ENCODE measurements at regions not wholly inside any gene's neighbourhood (a gene's known extent, or its start where the extent isn't known, plus 50 kb on each side); places are given as distances from the start of the nearest gene placed in this dataset.

DNA sequence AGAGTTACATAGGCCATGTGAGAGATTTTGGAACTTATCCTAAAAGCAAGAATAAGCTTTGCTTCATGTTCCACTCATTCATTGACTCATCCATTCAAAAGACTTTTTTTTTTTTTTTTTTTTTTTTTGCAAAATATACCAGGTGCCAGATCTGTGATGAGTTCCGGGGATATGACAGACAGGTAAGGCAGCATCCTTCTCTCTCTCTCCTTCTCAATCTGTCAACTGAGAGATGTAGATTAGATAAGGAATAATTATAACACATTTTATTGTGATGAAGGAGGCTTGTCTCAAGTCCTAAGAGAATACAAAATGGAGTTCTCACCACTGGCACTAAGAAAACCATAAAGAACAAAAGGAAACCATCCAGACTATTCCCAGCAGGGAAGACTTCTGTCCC lies 190.2 kb upstream of the CPEB2 start:
- H3K9me2 ChIP-seq (ENCODE audit: insufficient read depth) = peaks cover 10% of the 10 kb centered on the region; the same call in 1 of the 2 replicates
- no peak overlapping the region for H3K27ac Mint-ChIP-seq
- TF ChIP-seq, protein P1, sequence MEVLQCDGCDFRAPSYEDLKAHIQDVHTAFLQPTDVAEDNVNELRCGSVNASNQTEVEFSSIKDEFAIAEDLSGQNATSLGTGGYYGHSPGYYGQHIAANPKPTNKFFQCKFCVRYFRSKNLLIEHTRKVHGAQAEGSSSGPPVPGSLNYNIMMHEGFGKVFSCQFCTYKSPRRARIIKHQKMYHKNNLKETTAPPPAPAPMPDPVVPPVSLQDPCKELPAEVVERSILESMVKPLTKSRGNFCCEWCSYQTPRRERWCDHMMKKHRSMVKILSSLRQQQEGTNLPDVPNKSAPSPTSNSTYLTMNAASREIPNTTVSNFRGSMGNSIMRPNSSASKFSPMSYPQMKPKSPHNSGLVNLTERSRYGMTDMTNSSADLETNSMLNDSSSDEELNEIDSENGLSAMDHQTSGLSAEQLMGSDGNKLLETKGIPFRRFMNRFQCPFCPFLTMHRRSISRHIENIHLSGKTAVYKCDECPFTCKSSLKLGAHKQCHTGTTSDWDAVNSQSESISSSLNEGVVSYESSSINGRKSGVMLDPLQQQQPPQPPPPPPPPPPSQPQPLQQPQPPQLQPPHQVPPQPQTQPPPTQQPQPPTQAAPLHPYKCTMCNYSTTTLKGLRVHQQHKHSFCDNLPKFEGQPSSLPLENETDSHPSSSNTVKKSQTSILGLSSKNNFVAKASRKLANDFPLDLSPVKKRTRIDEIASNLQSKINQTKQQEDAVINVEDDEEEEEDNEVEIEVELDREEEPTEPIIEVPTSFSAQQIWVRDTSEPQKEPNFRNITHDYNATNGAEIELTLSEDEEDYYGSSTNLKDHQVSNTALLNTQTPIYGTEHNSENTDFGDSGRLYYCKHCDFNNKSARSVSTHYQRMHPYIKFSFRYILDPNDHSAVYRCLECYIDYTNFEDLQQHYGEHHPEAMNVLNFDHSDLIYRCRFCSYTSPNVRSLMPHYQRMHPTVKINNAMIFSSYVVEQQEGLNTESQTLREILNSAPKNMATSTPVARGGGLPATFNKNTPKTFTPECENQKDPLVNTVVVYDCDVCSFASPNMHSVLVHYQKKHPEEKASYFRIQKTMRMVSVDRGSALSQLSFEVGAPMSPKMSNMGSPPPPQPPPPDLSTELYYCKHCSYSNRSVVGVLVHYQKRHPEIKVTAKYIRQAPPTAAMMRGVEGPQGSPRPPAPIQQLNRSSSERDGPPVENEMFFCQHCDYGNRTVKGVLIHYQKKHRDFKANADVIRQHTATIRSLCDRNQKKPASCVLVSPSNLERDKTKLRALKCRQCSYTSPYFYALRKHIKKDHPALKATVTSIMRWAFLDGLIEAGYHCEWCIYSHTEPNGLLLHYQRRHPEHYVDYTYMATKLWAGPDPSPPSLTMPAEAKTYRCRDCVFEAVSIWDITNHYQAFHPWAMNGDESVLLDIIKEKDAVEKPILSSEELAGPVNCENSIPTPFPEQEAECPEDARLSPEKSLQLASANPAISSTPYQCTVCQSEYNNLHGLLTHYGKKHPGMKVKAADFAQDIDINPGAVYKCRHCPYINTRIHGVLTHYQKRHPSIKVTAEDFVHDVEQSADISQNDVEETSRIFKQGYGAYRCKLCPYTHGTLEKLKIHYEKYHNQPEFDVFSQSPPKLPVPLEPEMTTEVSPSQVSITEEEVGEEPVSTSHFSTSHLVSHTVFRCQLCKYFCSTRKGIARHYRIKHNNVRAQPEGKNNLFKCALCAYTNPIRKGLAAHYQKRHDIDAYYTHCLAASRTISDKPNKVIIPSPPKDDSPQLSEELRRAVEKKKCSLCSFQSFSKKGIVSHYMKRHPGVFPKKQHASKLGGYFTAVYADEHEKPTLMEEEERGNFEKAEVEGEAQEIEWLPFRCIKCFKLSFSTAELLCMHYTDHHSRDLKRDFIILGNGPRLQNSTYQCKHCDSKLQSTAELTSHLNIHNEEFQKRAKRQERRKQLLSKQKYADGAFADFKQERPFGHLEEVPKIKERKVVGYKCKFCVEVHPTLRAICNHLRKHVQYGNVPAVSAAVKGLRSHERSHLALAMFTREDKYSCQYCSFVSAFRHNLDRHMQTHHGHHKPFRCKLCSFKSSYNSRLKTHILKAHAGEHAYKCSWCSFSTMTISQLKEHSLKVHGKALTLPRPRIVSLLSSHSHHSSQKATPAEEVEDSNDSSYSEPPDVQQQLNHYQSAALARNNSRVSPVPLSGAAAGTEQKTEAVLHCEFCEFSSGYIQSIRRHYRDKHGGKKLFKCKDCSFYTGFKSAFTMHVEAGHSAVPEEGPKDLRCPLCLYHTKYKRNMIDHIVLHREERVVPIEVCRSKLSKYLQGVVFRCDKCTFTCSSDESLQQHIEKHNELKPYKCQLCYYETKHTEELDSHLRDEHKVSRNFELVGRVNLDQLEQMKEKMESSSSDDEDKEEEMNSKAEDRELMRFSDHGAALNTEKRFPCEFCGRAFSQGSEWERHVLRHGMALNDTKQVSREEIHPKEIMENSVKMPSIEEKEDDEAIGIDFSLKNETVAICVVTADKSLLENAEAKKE (CRISPR knock-in tag; IDR thresholded peaks at IDR 0.05) = no peak
- no peak for TF ChIP-seq ZNF331 (CRISPR knock-in tag; IDR thresholded peaks at IDR 0.05; ENCODE audit: low read depth)
- TF ChIP-seq, protein P2, sequence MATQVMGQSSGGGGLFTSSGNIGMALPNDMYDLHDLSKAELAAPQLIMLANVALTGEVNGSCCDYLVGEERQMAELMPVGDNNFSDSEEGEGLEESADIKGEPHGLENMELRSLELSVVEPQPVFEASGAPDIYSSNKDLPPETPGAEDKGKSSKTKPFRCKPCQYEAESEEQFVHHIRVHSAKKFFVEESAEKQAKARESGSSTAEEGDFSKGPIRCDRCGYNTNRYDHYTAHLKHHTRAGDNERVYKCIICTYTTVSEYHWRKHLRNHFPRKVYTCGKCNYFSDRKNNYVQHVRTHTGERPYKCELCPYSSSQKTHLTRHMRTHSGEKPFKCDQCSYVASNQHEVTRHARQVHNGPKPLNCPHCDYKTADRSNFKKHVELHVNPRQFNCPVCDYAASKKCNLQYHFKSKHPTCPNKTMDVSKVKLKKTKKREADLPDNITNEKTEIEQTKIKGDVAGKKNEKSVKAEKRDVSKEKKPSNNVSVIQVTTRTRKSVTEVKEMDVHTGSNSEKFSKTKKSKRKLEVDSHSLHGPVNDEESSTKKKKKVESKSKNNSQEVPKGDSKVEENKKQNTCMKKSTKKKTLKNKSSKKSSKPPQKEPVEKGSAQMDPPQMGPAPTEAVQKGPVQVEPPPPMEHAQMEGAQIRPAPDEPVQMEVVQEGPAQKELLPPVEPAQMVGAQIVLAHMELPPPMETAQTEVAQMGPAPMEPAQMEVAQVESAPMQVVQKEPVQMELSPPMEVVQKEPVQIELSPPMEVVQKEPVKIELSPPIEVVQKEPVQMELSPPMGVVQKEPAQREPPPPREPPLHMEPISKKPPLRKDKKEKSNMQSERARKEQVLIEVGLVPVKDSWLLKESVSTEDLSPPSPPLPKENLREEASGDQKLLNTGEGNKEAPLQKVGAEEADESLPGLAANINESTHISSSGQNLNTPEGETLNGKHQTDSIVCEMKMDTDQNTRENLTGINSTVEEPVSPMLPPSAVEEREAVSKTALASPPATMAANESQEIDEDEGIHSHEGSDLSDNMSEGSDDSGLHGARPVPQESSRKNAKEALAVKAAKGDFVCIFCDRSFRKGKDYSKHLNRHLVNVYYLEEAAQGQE (IDR thresholded peaks at IDR 0.05; ENCODE audit: unreplicated experiment) = no peak
- no peak for TF ChIP-seq STAT1 (IDR thresholded peaks at IDR 0.05; ENCODE audit: unreplicated experiment)
- TF ChIP-seq POLR2AphosphoS5 (IDR thresholded peaks at IDR 0.05; ENCODE audit: low read depth) = no peak
- no peak for TF ChIP-seq EZH2 (IDR thresholded peaks at IDR 0.05; ENCODE audit: low read depth, unreplicated experiment)
- no peak for TF ChIP-seq CREB1 (CRISPR knock-in tag; IDR thresholded peaks at IDR 0.05; ENCODE audit: low read depth)
- no peak for TF ChIP-seq ZNF114 (CRISPR knock-in tag; IDR thresholded peaks at IDR 0.05)
- no peak for TF ChIP-seq JUNB (IDR thresholded peaks at IDR 0.05; ENCODE audit: unreplicated experiment)
- TF ChIP-seq NANOG (IDR thresholded peaks at IDR 0.05; ENCODE audit: borderline replicate concordance) = no peak
- no peak for TF ChIP-seq EZH2phosphoT487 (IDR thresholded peaks at IDR 0.05; ENCODE audit: unreplicated experiment)
- TF ChIP-seq, protein P3, sequence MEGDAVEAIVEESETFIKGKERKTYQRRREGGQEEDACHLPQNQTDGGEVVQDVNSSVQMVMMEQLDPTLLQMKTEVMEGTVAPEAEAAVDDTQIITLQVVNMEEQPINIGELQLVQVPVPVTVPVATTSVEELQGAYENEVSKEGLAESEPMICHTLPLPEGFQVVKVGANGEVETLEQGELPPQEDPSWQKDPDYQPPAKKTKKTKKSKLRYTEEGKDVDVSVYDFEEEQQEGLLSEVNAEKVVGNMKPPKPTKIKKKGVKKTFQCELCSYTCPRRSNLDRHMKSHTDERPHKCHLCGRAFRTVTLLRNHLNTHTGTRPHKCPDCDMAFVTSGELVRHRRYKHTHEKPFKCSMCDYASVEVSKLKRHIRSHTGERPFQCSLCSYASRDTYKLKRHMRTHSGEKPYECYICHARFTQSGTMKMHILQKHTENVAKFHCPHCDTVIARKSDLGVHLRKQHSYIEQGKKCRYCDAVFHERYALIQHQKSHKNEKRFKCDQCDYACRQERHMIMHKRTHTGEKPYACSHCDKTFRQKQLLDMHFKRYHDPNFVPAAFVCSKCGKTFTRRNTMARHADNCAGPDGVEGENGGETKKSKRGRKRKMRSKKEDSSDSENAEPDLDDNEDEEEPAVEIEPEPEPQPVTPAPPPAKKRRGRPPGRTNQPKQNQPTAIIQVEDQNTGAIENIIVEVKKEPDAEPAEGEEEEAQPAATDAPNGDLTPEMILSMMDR (conservative IDR thresholded peaks at IDR 0.05; ENCODE audit: low read depth in 2 of 2) = no peak
- TF ChIP-seq, protein P4, sequence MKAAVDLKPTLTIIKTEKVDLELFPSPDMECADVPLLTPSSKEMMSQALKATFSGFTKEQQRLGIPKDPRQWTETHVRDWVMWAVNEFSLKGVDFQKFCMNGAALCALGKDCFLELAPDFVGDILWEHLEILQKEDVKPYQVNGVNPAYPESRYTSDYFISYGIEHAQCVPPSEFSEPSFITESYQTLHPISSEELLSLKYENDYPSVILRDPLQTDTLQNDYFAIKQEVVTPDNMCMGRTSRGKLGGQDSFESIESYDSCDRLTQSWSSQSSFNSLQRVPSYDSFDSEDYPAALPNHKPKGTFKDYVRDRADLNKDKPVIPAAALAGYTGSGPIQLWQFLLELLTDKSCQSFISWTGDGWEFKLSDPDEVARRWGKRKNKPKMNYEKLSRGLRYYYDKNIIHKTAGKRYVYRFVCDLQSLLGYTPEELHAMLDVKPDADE (IDR thresholded peaks at IDR 0.05) = no peak
- no peak overlapping the region for H3K4me2 ChIP-seq
- H2AFZ ChIP-seq = no peak overlapping the region
- H3K4me1 Mint-ChIP-seq = no peaks in the 10 kb centered on the region
- no peaks in the 10 kb centered on the region for H3K79me2 ChIP-seq (replicated peaks; ENCODE audit: insufficient read depth)
- no peaks in the 10 kb centered on the region for H3K4me1 ChIP-seq (ENCODE audit: insufficient read depth)
- H3K27ac ChIP-seq (ENCODE audit: low read depth) = no peak overlapping the region
- DNase-seq (ENCODE audit: low spot score) (no peak), ATAC-seq (no peak)
- H4K20me1 ChIP-seq (replicated peaks; ENCODE audit: insufficient read depth) = no peaks in the 10 kb centered on the region
- H3K4me3 Mint-ChIP-seq = no peak overlapping the region
- no peaks in the 10 kb centered on the region for H3K27me3 Mint-ChIP-seq (ENCODE audit: insufficient read depth, low read depth, poor library complexity)
- no peaks in the 10 kb centered on the region for H3K27me3 ChIP-seq (ENCODE audit: insufficient read depth)
- H3K9me3 Mint-ChIP-seq = peaks cover 7% of the 10 kb centered on the region; the same call in 2 of the 3 replicates
- H3K36me3 Mint-ChIP-seq (ENCODE audit: low read depth) = no peaks in the 10 kb centered on the region; the same call in 1 of the 3 replicates
- no peak overlapping the region for H3K4me3 ChIP-seq
- H3F3A ChIP-seq (replicated peaks; ENCODE audit: low read depth) = no peaks in the 10 kb centered on the region
- no peaks in the 10 kb centered on the region for H3K36me3 ChIP-seq (ENCODE audit: insufficient read depth)

All from GM23338 (cell line).